MM.1S (cell line): ENCODE measurements at regions not wholly inside any gene's neighbourhood (a gene's known extent, or its start where the extent isn't known, plus 50 kb on each side); places are given as distances from the start of the nearest gene placed in this dataset.

ENCODE experiments used
- EZH2 ChIP-seq: fragments of 300-600 bp; sonication (generic); optimal IDR thresholded peaks from 2 replicates; pipeline ENCODE3; 2017; ENCODE audit warnings: low read depth, mild to moderate bottlenecking, antibody characterized with exemption, low read length, mixed read lengths
- EZH2phosphoT487 ChIP-seq: fragments of 300-600 bp; sonication (generic); IDR thresholded peaks from 2 replicates; pipeline ENCODE4 v1.6.1; 2018; ENCODE audit warnings: antibody characterized with exemption, low read length
- TF ChIP-seq, protein P1 (sequence below): fragments of 300-600 bp; sonication (generic); IDR thresholded peaks from 2 replicates; pipeline ENCODE4 v1.5.1; 2016; ENCODE audit warnings: antibody characterized with exemption, low read length, mixed read lengths

DNA sequence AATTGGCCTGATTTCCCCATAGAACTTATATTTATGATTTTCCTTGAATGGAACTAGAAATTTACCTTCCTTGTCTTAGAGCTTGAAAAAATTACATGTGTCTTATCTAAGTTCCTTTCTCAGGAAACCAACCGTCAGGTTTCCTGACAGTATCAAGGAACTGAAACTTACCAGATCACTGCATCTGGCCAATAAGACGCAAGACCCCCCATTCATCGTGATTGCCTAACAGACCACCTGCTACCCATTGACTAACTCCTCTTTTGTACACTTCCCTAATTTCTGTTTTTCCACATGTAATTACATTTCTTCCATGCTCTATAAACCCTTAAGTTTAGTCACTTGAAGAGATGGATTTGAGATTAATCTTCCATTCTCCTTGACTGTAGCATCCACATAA, 517.2 kb upstream of the CBLB start:
- TF ChIP-seq, protein P1, sequence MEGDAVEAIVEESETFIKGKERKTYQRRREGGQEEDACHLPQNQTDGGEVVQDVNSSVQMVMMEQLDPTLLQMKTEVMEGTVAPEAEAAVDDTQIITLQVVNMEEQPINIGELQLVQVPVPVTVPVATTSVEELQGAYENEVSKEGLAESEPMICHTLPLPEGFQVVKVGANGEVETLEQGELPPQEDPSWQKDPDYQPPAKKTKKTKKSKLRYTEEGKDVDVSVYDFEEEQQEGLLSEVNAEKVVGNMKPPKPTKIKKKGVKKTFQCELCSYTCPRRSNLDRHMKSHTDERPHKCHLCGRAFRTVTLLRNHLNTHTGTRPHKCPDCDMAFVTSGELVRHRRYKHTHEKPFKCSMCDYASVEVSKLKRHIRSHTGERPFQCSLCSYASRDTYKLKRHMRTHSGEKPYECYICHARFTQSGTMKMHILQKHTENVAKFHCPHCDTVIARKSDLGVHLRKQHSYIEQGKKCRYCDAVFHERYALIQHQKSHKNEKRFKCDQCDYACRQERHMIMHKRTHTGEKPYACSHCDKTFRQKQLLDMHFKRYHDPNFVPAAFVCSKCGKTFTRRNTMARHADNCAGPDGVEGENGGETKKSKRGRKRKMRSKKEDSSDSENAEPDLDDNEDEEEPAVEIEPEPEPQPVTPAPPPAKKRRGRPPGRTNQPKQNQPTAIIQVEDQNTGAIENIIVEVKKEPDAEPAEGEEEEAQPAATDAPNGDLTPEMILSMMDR = no peak
- no peak for TF ChIP-seq EZH2
- no peak for TF ChIP-seq EZH2phosphoT487
